GM23338 (cell line): ENCODE measurements at regions not wholly inside any gene's neighbourhood (a gene's known extent, or its start where the extent isn't known, plus 50 kb on each side); places are given as distances from the start of the nearest gene placed in this dataset.

Experiments
- ATAC-seq: fragments of 200-7000 bp; cut with Tn5 transposase; 3 replicates; pipeline ENCODE4 v1.9.1; 2020
- DNase-seq: peaks from one replicate; pipeline ENCODE4 v3.0.0-alpha.2; 2015; ENCODE audit warnings: low spot score
- H2AFZ ChIP-seq: fragments of 200-600 bp; sonication (generic); 2 replicates; pipeline ENCODE4 v1.8.0; 2016; ENCODE audit warnings: antibody characterized with exemption, mild to moderate bottlenecking, moderate library complexity
- H3F3A ChIP-seq: fragments of 200-600 bp; sonication (generic); replicated peaks from 2 replicates; pipeline ENCODE4 v1.8.0; 2017; ENCODE audit warnings: antibody characterized with exemption, mixed run types, low read depth
- H3K27ac ChIP-seq: fragments of 200-600 bp; sonication (generic); 2 replicates; pipeline ENCODE4 v1.6.1; 2016; ENCODE audit warnings: low read depth
- H3K27me3 ChIP-seq: fragments of 200-600 bp; sonication (generic); 2 replicates; pipeline ENCODE4 v1.8.0; 2016; ENCODE audit warnings: mild to moderate bottlenecking, mixed run types, moderate library complexity; ENCODE audit not compliant: insufficient read depth
- H3K36me3 ChIP-seq: fragments of 200-600 bp; sonication (generic); 2 replicates; pipeline ENCODE4 v1.8.0; 2016; ENCODE audit warnings: mild to moderate bottlenecking; ENCODE audit not compliant: insufficient read depth
- H3K4me1 ChIP-seq: fragments of 200-600 bp; sonication (generic); 2 replicates; pipeline ENCODE4 v1.8.0; 2016; ENCODE audit warnings: mild to moderate bottlenecking, moderate library complexity; ENCODE audit not compliant: insufficient read depth
- H3K4me2 ChIP-seq: fragments of 200-600 bp; sonication (generic); 2 replicates; pipeline ENCODE4 v1.7.1; 2017; ENCODE audit warnings: mixed run types
- H3K4me3 ChIP-seq: fragments of 200-600 bp; sonication (generic); 2 replicates; pipeline ENCODE4 v1.6.1; 2016; ENCODE audit warnings: mixed run types
- H3K79me2 ChIP-seq: fragments of 200-600 bp; sonication (generic); replicated peaks from 2 replicates; pipeline ENCODE4 v1.8.0; 2017; ENCODE audit warnings: mild to moderate bottlenecking; ENCODE audit not compliant: insufficient read depth
- H3K9me2 ChIP-seq: fragments of 200-600 bp; sonication (generic); 2 replicates; pipeline ENCODE4 v1.8.0; 2017; ENCODE audit not compliant: insufficient read depth
- H4K20me1 ChIP-seq: fragments of 200-600 bp; sonication (generic); replicated peaks from 2 replicates; pipeline ENCODE4 v1.8.0; 2017; ENCODE audit warnings: mild to moderate bottlenecking; ENCODE audit not compliant: insufficient read depth
- H3K27ac Mint-ChIP-seq: 2 replicates; pipeline ENCODE4 v1.8.0; 2020; ENCODE audit warnings: inconsistent platforms, mild to moderate bottlenecking, moderate library complexity, mixed read lengths
- H3K27me3 Mint-ChIP-seq: 3 replicates; pipeline ENCODE4 v1.8.0; 2022; ENCODE audit warnings: low read depth, mild to moderate bottlenecking, moderate library complexity, mixed read lengths, inconsistent platforms; ENCODE audit not compliant: insufficient read depth, poor library complexity
- H3K36me3 Mint-ChIP-seq: 3 replicates; pipeline ENCODE4 v1.8.0; 2021; ENCODE audit warnings: low read depth, mild to moderate bottlenecking, inconsistent platforms, moderate library complexity, mixed read lengths
- H3K4me1 Mint-ChIP-seq: 3 replicates; pipeline ENCODE4 v1.8.0; 2020; ENCODE audit warnings: mild to moderate bottlenecking, inconsistent platforms, mixed read lengths
- H3K4me3 Mint-ChIP-seq: 3 replicates; pipeline ENCODE4 v1.8.0; 2021; ENCODE audit warnings: moderate library complexity, mild to moderate bottlenecking, inconsistent platforms, mixed read lengths
- H3K9me3 Mint-ChIP-seq: 3 replicates; pipeline ENCODE4 v1.8.0; 2020; ENCODE audit warnings: moderate library complexity, mild to moderate bottlenecking, inconsistent platforms, mixed read lengths
- CREB1 ChIP-seq: fragments of 250-450 bp; sonication (Bioruptor Pico); IDR thresholded peaks from 2 replicates; pipeline ENCODE4 v1.5.0; 2020; ENCODE audit warnings: low read depth, mild to moderate bottlenecking, moderate library complexity
- CTCF ChIP-seq, 2 experiments: fragments of 200-600 bp in 1 of 2; sonication (generic) in 1 of 2; conservative IDR thresholded peaks; 2 replicates each; pipeline versions ENCODE4 v1.5.1 to v1.6.1; 2016 to 2017; ENCODE audit warnings: antibody characterized with exemption in 2 of 2, low read depth in 2 of 2, mild to moderate bottlenecking in 2 of 2, moderate library complexity in 1 of 2
- ETS1 ChIP-seq: IDR thresholded peaks from 2 replicates; pipeline ENCODE4 v1.6.1; 2016; ENCODE audit warnings: antibody characterized with exemption
- EZH2 ChIP-seq: fragments of 200-600 bp; sonication (generic); IDR thresholded peaks from one replicate; pipeline ENCODE4 v1.8.0; 2017; ENCODE audit warnings: antibody characterized with exemption, mild to moderate bottlenecking, low read depth; ENCODE audit not compliant: unreplicated experiment
- EZH2phosphoT487 ChIP-seq: fragments of 200-600 bp; sonication (generic); IDR thresholded peaks from one replicate; pipeline ENCODE4 v1.8.1; 2018; ENCODE audit warnings: antibody characterized with exemption; ENCODE audit not compliant: unreplicated experiment
- JUNB ChIP-seq: IDR thresholded peaks from one replicate; pipeline ENCODE4 v1.6.1; 2016; ENCODE audit warnings: antibody characterized with exemption; ENCODE audit not compliant: unreplicated experiment
- NANOG ChIP-seq: IDR thresholded peaks from 2 replicates; pipeline ENCODE4 v1.6.1; 2016; ENCODE audit warnings: antibody characterized with exemption, borderline replicate concordance
- POLR2AphosphoS5 ChIP-seq: IDR thresholded peaks from 2 replicates; pipeline ENCODE4 v1.6.1; 2016; ENCODE audit warnings: antibody characterized with exemption, low read depth
- STAT1 ChIP-seq: IDR thresholded peaks from one replicate; pipeline ENCODE4 v1.6.1; 2016; ENCODE audit warnings: antibody characterized with exemption; ENCODE audit not compliant: unreplicated experiment
- ZNF114 ChIP-seq: fragments of 250-450 bp; sonication (Bioruptor Pico); IDR thresholded peaks from 2 replicates; pipeline ENCODE4 v1.5.0; 2020; ENCODE audit warnings: mild to moderate bottlenecking, moderate library complexity
- ZNF331 ChIP-seq: fragments of 250-450 bp; sonication (Bioruptor Pico); IDR thresholded peaks from 2 replicates; pipeline ENCODE4 v1.5.0; 2020; ENCODE audit warnings: low read depth, mild to moderate bottlenecking, moderate library complexity
- ZNF462 ChIP-seq: fragments of 250-450 bp; sonication (Bioruptor Pico); IDR thresholded peaks from 2 replicates; pipeline ENCODE4 v1.5.0; 2020; ENCODE audit warnings: mild to moderate bottlenecking, moderate library complexity

GRCh38 chr4:147303873-147304229 is 177.0 kb upstream of the EDNRA start (continued):
- TF ChIP-seq CTCF (conservative IDR thresholded peaks at IDR 0.05; ENCODE audit: low read depth in 2 of 2) (no peak), POLR2AphosphoS5 (no peak), NANOG (no peak), ETS1 (no peak), ZNF331 (CRISPR knock-in tag) (no peak), JUNB (no peak), CREB1 (CRISPR knock-in tag) (no peak), STAT1 (no peak), ZNF114 (CRISPR knock-in tag) (no peak)

GRCh38 chr4:147307896-147308674 is 172.8 kb upstream of the EDNRA start:
- H4K20me1 ChIP-seq: no peaks in the 10 kb centered on the region
- H3F3A ChIP-seq: no peaks in the 10 kb centered on the region
- H3K4me1 Mint-ChIP-seq: peaks cover 4% of the 10 kb centered on the region
- no peaks in the 10 kb centered on the region for H3K9me3 Mint-ChIP-seq
- H3K4me2 ChIP-seq: no peak overlapping the region
- ATAC-seq: no peak
- no peaks in the 10 kb centered on the region for H3K27me3 ChIP-seq
- no peaks in the 10 kb centered on the region for H3K9me2 ChIP-seq
- no peaks in the 10 kb centered on the region; the same call in 1 of the 2 replicates for H3K4me1 ChIP-seq
- H3K36me3 Mint-ChIP-seq: no peaks in the 10 kb centered on the region
- H3K4me3 ChIP-seq: no peak overlapping the region
- no peak overlapping the region for H3K4me3 Mint-ChIP-seq
- H3K27ac Mint-ChIP-seq: no peak overlapping the region
- H3K79me2 ChIP-seq: no peaks in the 10 kb centered on the region
- H2AFZ ChIP-seq: no peak overlapping the region
- H3K27me3 Mint-ChIP-seq: no peaks in the 10 kb centered on the region
- H3K36me3 ChIP-seq: no peaks in the 10 kb centered on the region
- H3K27ac ChIP-seq: no peak overlapping the region
- DNase-seq: no peak
- TF ChIP-seq CTCF (conservative IDR thresholded peaks at IDR 0.05; ENCODE audit: low read depth in 2 of 2) (no peak), CREB1 (CRISPR knock-in tag) (no peak), EZH2phosphoT487 (no peak), ZNF331 (CRISPR knock-in tag) (no peak), POLR2AphosphoS5 (no peak), ZNF462 (CRISPR knock-in tag) (no peak), NANOG (no peak), ZNF114 (CRISPR knock-in tag) (no peak), STAT1 (no peak), EZH2 (no peak)
